Stimulated activated CD4-positive, alpha-beta T cell treated with anti-CD3 and anti-CD28 coated beads, Interleukin-1b, Interleukin-23, amount 100 ng/mL, for 4 hours (primary cell): ENCODE measurements at regions not wholly inside any gene's neighbourhood (a gene's known extent, or its start where the extent isn't known, plus 50 kb on each side); places are given as distances from the start of the nearest gene placed in this dataset.
"Not testable (repeated sequence)": the region's sequence is repeated elsewhere in the genome, so short reads cannot be mapped to it uniquely, and the experiment has no call there.

Experiments
- DNase-seq, 2 donors: peaks; one replicate each; pipeline ENCODE4 v3.0.0-alpha.2; 2020; ENCODE audit warnings: low read depth in 2 of 2

DNA sequence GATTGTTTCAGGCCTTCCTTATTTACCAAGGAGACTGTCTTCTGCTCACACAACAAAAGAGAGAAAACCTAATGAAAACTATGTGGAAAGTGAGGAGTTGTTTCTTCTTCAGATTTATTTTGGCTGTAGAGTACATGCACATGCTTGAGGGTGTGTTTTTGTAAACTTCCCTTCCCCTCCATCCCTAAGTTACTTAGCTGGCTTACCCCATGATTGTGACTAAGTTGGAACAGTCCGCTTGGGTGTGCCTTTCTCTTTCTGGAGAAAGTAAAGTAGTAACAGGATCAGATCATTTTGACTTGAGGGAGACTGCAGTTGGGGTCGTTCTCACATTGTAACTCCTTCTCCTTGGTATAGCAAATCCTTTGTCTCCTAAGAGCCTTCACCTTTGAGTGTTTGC is 155.9 kb downstream of the RTL9 start:
- no peak for DNase-seq

DNA sequence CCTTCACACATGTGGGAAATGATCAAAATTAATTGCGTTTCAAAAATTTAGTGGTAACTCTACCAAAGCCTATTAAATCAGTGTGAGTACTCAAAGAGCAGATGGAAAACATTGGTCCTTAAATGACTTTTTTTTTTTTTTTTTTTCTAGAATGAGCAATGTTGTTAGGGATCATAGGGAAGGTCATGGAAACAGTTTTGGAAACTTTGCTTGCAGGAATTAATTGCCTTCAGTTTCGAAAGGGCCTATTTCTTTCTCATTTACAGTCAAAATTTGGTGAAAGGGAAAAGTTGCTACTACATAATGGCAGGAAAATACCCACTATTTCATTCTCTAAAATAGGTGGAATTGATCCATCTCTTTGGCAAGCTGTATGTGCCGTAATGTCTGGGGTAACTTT is 160.9 kb downstream of the RTL9 start:
- no peak for DNase-seq

DNA sequence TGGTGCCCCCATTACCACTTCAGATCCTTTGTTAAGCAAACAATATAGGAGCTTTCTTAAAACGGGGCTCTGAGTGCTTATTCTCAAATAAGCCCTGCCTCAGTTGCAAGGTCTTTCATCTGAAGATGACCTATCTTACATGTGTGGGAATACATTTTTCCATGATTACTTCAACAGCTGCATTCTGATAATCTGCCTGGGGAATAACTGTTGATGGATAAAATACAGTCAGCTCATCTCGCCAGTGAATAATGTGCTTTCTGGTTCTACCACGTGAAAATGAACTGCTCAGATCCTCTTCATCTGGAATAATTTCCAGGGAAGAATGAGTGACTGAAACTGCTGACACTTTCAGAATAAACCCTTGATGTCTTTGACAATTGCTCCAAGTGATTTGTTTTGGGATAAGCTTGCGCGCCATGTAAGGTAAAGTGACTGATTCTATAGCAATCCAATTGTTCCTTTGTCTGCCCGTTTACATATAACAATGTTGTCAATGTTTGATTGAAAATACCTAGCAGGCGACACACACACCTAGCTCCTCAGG is 161.3 kb downstream of the RTL9 start:
- no peak for DNase-seq

DNA sequence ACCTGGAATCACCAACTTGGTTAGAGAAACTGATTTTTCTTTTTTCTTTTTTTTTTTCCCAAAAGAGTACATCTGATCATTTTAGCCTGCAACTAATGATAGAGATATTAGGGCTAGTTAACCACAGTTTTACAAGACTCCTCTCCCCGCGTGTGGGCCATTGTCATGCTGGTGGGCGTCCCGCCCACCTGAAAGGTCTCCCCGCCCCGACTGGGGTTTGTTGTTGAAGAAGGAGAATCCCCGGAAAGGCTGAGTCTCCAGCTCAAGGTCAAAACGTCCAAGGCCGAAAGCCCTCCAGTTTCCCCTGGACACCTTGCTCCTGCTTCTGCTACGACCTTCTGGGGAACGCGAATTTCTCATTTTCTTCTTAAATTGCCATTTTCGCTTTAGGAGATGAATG is 162.0 kb downstream of the RTL9 start:
- DNase-seq: not testable (repeated sequence)

DNA sequence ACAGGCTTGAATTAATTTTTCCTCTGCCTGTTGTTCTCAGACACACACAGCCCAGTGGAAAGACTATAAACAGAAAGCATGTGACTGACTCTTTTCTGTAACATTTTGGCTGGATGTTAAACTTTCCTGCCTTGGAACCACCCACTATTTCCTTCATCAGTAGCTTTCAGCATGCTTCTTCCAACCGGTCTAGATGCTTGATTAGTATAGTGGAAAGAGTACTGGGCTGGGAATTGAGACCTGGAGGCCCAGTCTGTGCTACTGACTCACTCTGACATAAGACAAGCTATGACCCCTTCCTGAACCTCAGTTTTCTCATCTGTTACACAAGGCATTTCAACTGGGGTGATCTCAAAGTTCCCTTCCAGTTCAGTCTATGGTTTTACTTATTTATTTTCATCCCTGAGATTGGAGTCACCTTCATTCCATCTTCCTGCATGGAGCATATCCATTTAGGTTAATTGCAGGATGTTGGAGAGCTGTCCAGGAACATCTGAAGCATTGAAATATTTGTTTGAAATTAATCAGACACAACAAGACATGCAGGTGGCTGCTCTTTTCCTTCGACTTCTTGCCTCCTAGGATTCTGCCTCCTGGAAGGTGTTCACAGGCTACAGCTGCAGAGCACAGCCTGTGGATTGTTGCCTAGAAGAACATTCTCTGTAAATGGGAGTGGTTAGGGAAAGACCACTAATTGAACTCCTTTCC is 173.4 kb downstream of the RTL9 start:
- no peak for DNase-seq

DNA sequence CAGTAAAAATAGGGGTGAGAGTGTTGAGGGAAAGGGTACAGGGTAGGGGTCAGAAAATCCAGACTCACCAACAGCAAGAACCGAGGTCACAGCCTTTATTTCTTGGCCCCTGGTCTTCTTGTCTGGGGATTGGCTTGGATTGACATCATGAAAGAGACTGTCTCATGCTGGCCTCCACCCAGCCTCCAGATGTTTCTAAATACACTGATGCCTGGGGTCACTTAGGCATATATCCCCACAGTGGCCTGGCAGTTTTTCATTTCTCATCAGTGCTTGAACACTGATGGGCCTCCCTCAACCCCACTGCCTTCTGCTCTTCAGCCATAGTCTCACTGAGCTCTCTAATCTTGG is 173.9 kb downstream of the RTL9 start:
- no peak for DNase-seq

DNA sequence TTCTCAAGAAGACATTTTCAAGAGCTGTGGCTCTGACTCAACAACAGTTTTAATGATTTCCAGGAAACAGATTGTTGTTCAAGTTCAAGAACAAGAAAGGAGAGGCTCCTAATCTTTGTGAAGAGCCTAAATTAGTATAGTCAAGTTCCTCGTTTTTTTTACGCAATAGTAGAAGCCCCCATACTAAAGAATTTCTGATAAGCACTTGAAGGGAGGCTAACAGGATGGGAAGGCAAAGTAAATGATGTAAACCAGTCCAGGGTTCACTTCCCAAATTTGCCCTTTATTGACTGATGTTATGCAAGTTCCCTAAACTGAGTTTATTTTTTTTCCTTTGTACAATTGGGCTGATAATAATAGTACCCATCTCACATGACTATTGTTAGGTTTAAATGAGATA is 178.2 kb downstream of the RTL9 start:
- no peak for DNase-seq

DNA sequence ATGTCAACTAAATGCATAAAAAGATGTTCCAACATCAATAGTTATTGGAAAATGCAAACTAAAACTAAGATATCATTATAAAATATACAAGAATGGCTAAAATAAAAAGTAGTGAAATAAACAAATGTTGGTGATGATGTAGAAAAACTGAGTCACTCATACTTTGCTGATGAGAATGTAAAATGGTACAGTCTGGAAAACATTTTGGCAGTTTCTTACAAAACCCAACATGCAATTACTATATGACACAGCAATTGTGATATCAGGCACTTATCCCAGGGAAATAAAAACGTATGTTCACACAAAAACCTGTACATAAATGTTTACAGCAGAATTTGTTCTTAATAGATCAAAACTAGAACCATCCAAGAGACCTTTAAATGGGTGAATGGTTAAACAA is 182.6 kb downstream of the RTL9 start:
- DNase-seq: no peak

DNA sequence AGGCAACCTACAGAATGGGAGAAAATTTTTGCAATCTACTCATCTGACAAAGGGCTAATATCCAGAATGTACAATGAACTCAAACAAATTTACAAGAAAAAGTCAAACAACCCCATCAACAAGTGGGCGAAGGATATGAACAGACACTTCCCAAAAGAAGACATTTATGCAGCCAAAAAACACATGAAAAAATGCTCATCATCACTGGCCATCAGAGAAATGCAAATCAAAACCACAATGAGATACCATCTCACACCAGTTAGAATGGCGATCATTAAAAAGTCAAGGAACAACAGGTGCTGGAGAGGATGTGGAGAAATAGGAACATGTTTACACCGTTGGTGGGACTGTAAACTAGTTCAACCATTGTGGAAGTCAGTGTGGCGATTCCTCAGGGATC is 192.2 kb downstream of the RTL9 start:
- not testable (repeated sequence) for DNase-seq

DNA sequence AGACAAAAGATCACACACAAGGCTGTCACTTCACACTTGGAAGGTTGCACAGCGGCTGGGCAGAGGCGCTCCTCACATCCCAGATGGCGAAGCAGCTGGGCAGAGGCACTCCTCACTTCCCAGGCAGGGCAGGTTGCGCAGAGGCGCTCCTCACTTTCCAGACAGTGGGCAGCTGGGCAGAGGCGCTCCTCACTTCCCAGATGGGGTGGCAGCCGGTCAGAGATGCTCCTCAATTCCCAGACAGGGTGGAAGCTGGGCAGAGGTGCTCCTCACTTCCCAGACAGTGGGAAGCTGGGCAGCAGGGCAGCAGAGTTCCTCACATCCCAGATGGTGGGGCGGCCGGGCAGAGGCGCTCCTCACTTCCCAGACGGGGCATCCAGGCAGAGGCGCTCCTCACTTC is 199.2 kb downstream of the RTL9 start:
- DNase-seq: no peak

DNA sequence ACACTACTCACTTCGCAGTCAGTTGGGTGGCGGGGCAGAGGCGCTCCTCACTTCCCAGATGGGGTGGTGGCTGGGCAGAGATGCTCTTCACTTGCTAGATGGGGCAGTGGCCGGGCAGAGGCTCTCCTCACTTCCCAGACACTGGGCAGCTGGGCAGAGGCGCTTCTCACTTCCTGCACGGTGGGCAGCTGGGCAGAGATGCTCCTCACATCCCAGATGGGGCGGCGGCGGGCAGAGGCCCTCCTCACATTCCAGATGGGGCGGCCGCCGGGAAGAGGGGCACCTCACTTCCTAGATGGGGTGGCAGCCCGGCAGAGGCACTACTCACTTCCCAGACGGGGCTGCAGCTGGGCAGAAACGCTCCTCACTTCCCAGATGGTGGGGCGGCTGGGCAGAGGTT is 199.8 kb downstream of the RTL9 start:
- no peak for DNase-seq

DNA sequence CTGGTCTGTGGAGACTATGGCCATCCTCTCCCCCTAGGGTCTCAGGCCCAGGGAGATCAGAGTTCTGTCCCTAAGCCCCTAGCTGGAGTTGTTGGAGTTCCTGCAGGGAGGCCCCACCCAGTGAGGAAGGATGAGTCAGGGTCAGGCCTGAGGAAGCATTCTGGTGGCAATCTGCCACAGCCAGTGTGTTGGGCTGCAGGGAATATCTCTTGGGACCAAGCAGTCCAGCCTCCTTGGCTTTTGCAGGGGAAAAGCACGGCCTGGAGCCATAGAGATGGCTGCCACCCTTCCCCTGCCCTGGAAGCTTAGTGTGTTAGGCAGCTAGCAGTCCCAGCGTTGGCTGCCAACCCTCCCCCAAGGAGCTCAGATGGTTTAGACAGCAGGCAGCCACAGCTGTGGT is 202.4 kb downstream of the RTL9 start:
- no peak for DNase-seq

DNA sequence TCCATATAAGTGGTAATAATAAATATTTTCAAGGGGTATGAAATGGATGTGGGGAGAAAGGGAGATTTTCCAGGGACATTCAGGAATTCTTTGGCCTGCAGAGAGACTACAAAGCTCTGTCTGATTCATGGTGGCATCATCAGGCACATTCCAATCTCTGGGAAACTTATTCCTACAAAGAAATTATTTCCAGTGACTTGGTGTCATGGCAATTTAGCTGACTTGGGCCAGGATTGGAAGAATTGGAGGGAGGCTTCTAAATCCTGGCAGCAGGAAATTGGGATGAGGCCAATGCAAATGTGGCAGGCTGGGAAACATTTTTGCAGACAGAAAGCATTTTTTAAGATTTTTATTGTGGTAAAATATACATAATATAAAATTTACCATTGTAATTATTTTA is 204.6 kb downstream of the RTL9 start:
- no peak for DNase-seq

DNA sequence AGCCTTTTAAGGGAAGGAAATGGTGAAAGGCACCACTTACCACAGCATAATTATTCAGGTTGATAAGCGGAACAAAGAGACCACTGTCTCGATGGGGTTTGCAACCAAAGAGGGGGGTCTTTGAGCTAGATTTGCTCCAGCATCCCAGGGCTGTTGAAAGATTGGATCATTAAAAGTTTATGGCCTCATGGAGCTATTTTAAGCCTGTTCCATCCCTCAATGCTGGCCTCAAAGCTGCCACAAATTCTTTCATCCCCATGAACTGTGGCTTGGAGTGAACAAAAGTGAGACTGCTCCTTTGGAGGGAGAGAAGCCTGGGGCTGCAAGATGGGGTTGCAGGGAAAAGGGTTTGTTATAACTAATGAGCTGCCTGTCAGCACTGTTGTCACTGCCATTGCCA is 209.8 kb downstream of the RTL9 start:
- DNase-seq: no peak

DNA sequence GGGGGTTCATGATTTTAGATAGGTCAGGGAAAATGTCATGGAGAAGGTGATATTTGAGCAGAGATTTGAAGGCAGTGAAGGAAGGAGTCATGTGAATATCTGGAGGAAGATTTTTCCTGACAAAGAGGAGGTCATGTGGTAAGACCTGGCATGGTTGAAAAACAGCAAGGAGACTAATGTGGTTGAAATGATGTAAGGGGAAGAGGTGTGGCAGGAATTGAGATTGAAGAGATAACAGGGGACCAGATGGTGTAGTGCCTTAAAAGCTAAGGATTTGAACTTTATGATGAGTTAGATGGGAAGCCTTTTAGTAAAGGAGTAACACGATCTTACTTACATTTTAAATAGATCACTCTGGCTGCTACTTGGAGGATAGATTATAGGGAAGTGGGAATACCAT is 210.9 kb downstream of the RTL9 start:
- no peak for DNase-seq

DNA sequence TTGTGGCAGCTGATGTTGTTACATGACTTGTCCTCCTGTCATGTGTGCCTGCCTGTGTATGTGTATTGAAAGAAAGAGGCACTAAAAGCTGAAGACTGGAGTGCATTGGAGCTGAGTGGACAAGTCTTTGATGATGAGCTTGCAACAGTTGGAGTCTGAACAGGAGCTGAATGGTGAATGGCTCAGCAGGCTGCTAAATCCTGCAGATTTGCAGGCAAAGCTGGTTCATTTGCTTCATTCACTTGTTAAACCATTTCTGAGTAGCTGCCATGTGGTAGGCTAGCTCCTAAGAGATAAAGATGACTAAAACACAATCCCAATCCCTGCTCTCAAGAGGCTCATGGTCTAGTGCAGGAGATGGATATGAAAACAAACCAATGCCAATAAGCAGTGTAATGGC is 217.3 kb downstream of the CHRDL1 start:
- DNase-seq: no peak

DNA sequence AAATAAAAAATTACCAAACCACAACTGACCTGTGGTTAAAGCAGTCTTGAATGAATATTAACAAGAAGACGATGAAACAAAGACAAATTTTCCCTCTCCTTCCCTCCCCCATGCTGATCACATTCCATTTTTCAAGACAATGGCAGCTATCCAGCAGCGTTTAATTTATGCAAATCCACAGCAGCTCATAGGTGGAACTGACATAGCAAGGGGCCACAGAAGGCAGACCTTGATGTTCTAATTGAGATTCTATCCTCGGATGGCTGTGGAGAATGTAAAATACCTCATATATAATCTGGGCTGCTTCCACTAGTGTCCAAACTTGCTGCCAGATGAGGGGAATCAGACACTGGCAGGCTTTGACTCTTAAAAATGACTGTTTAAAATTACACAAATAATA is 211.5 kb downstream of the CHRDL1 start:
- no peak for DNase-seq

DNA sequence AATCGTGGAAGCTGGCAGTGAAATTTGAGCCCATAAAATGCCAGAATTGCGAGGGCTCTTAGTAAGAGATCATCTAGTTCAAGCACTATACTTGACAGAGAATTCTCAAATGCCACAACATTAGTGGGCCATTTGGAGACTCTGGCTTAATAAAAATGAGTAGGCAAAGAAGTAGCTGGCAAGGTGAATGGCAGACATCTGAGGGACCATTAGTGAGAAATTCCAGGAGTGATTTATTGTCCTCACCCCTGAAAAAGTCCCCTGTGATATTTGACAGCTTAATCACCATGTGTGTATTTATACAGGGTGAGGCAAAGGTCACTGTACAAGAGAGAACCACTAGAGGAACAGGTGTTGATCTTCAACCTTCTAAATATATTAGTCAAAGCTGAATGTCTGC is 207.5 kb downstream of the CHRDL1 start:
- DNase-seq: no peak

DNA sequence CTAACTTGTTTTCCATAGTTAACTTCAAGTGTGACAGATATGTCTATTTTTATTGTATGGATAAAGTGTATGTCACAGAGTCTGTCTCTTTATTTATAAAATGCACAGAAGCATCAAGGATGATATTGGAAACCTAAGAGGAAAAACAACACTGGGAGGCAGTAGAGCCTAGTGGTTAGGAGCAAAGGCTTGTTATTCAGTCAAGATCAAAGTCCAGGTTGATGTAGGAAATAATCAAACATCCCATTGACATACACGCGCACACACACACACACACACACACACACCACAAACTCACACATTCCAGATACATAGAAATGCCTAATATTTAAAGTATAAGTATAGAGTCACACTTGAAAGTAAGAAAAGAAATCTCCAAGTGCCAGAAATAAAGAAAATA is 206.8 kb downstream of the CHRDL1 start:
- no peak for DNase-seq

DNA sequence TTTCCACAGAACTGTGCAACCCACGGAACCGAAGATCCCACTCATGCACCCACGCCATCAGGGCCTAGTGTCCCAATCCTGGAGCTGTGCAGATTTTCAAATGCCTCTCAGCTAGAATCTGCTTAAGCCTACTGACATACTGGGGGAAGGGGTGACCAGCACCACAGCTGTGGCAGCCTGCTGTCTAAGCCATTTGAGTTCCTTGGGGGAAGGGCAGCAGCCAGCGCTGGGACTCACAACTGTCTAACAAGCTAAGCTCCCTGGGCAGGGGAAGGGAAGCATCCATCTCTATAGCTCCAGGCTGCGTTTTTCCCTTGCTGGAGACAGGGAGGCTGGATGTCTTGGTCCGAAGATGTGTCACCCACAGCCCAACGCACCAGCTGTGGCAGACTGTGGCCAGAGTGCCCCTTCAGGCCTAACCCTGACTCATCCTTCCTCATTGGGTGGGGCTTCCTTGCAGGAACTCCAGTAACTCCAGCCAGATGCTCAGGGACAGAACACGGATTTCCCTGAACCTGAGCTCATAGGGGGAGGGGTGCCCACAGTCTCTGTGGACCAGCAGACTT is 194.8 kb downstream of the CHRDL1 start:
- DNase-seq: no peak

DNA sequence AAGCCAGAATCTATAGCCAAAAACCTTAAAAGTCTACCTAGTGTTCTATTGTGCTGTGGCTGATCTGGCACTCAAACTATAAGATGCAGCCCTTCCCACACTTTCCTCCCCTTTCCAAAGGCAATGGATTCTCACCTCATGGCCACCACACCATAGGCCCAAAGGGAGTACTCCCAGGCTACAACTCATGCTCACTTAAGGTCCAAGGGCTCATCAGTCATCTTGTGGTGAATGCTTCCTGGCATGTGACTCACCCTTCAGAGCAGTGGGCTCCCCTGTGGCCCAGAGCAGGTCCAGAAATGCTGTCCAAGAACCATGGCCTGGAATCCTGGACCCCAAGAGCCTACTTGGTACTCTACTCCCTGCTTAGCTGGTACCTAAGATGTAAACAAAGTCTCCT is 181.0 kb downstream of the CHRDL1 start:
- DNase-seq: no peak
